ENCODE measurements at regions not wholly inside any gene's neighbourhood (a gene's known extent, or its start where the extent isn't known, plus 50 kb on each side); places are given as distances from the start of the nearest gene placed in this dataset.
"Not testable (repeated sequence)": the region's sequence is repeated elsewhere in the genome, so short reads cannot be mapped to it uniquely, and the experiment has no call there.

- DNase-seq: no peak
These were observed 350.7 kb upstream of the DCN start for GRCh38 chr12:91533366-91533765.

- DNase-seq: no peak
These were observed 347.2 kb upstream of the DCN start for GRCh38 chr12:91529829-91530228.

DNA sequence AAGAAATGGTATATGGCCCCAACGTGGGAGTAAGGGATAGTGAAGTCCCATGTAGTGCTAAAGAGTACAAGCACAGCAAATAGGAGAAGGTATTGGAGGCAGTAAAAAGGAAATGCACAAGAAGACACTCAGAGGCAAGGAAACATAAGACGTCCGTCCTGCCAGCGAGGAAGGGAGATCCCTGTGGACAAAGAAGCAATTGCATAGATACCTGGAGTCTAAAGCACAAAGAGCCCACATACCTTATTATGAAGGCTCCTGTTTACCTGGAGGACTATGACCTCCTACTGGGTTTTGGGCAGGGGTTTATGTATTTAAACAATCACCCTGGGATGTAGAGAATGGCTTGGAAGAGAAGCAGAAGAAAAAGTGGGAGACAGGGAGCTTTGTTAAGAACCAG lies 341.2 kb upstream of the DCN start:
- no peak for DNase-seq

GRCh38 chr12:91516695-91517047 lies 334.1 kb upstream of the DCN start:
- no peak for DNase-seq

DNA sequence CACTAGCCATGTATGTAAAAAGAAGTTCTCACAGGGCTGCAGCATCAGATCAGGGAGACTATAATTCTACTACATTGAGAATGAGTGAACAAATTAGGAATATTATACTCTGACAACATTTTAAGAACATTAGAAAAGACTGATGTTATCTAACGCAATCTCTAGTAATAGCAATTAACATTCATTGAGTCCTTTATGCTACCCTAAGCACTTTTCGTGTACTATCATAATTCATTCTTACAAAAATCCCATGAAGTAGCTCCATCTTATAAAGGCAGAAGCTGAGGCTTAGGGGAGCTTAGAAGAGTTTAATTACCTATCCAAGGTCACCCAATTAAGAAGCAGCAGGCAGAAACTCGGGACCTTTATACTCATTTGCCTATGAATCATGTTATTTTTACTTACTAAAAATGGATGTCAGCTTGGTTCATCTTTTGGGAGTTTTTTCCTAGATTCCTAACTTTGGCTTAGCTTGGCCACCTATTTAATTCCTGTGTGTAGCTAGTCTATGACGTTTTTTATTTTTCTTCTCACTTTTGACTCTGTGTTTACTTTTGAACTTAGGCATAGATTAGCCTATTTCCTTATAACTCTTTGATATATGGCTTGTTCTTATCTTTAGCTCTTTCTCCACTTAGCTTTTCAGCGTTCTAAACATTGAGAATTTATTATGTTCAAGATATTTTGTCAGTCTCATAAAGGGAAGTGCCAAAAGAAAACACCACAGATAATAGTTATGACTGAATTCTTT lies 333.5 kb upstream of the DCN start:
- no peak for DNase-seq

- no peak for DNase-seq
These were observed 330.7 kb upstream of the DCN start for GRCh38 chr12:91513313-91513712.

DNA sequence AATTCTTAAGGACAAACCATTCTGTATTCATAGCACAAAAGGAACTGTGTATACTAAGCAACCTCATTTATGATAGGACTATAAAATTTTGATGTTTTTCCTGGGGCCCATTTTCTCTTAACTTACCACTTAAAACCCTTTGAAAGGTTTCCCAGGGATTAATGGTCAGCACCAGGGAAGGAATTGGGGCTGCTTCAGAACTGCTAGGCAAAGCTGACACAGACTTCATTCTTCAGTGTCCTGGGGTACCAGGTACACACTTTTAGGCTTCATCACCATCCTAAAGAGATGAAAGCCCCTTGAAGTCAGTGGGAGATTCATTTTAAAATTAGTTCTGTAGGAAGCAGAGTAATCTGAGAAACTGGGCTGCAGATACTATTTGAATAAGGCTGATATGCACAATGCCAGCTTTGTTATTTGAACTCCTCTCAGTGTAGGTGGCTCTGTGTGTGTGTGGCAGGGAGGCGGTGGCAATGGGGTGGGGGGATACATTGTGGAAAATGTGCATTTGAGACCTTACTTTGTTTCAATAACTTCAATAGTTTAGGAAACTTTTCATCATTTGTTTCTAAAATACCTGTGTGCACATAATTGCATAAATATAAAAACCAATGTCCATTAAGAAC lies 329.3 kb upstream of the DCN start:
- no peak for DNase-seq

DNA sequence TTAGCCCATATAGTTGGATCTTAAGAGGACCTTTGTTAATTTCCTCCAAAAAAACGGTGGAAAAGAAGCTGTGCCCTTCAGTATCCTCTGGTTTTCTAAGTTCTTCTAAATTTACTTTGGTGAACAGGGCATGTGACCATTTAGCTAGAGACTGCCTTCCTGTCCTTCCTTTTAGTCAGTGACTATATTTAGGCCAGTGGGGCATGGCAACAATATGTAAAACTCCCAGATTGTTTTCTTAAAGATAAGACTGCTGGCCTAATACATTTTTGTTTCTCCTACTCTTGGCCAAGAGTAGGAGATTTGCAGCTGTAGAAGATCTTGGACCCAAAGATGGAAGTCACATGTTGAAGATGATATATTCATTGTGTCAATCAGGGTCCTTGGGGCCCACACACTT lies 325.1 kb upstream of the DCN start:
- DNase-seq: no peak

GRCh38 chr12:91506452-91506851 lies 323.8 kb upstream of the DCN start:
- DNase-seq: no peak

GRCh38 chr12:91505006-91505405 lies 322.4 kb upstream of the DCN start:
- no peak for DNase-seq

GRCh38 chr12:91502208-91502607 lies 319.6 kb upstream of the DCN start:
- DNase-seq: no peak

DNA sequence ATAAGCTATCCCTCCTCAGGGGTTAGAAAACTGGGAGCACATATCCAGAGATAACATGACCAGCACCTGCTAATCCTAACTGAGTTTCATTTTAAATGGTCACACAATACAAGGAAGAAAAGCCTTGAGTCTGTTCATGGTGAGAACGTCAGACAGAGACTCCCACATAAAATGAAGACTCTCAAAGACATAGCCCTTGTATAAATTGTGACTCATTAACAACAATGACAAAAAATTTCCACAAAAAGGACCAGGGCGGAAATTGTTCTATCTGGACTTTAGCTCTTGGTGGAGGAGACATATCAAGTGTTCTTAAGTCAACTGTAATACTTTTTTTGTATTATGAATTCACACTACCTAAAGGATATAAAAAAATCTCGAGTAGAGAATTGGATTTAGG lies 313.7 kb upstream of the DCN start:
- DNase-seq: no peak

GRCh38 chr12:91493308-91493707 lies 310.7 kb upstream of the DCN start:
- DNase-seq: no peak

GRCh38 chr12:91492648-91493047 lies 310.0 kb upstream of the DCN start:
- no peak for DNase-seq

DNA sequence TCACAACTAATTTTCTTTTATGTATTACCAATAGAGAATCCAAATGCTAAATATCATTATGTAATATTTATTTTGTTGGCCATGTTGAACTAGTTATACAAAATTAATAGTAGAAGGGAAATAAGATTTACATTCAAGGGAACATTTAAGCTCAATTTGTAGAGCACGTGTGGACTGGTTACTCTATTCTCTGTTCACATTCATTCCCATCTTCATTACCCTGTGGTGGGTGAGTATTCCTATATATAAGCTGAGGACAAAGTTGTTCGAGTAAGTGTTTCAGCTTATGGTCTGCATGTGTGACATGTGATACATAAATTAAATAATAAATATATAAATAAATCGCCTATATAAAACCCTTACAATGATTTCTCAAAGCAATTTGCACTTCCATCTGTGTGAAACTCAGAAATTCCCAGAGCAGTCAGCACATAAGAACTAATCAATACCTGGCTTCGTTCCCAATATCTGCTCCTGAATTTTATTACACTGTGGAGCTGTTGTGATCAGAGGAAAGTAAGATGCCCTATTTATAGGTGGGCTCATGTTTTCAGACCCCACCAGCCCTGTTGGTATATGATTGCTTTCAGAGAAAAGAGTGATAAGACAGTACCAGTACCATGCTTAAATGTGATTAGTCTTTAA lies 308.2 kb upstream of the DCN start:
- no peak for DNase-seq

- no peak for DNase-seq
These were observed 300.9 kb upstream of the DCN start for GRCh38 chr12:91483471-91483985.

GRCh38 chr12:91482231-91482630 lies 299.6 kb upstream of the DCN start:
- DNase-seq: no peak

DNA sequence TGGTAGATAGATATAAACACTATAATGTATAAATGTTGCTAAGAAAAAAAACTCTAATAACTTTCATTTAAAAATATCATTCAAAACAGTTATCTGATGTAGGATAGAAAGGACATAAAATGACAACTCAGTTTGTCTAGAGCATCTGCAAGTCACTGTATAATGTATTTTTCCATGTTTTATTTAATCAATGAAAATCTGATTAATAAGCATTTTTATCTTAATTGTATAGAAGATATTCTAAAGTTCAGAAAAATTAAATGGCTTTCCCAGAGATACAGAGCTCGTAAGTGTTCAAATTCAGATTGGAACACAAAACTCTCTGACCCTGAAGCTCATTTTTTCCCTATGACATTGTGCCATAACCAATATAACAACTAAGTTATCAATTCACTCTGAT lies 295.9 kb upstream of the DCN start:
- DNase-seq: no peak

DNA sequence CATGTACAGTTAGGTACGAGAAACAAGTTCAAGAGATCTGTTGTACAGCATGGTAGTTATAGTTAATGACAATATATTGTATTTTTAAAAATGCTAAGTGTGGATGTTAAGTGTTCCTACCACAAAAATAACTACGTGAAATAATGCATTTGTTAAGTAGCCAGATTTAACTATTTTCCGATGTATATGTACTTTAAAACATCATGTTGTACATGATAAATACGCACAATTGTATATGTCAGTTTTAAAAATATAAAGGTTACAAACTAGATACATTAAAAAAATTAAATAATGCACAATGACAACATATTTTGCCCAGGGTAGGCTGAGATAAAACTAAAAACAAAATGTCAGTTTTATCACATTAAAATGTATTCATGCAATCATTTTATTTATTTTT lies 285.1 kb upstream of the DCN start:
- no peak for DNase-seq

DNA sequence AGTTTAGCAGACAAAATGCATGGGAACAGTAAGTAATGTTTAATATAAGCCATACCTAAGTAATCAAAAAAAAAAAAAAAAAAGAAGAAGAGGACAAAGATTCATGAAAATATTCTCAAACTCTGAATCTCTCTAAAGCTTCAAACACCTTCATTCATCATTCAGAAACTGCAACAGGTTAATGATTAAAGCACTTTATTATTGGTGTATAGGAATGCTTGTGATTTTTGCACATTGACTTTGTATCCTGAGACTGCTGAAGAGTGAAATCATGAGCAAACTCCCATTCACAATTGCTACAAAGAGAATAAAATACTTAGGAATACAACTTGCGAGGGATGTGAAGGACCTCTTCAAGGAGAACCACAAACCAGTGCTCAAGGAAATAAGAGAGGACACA lies 278.4 kb upstream of the DCN start:
- no peak for DNase-seq

GRCh38 chr12:91460469-91460868 lies 277.9 kb upstream of the DCN start:
- DNase-seq: no peak

DNA sequence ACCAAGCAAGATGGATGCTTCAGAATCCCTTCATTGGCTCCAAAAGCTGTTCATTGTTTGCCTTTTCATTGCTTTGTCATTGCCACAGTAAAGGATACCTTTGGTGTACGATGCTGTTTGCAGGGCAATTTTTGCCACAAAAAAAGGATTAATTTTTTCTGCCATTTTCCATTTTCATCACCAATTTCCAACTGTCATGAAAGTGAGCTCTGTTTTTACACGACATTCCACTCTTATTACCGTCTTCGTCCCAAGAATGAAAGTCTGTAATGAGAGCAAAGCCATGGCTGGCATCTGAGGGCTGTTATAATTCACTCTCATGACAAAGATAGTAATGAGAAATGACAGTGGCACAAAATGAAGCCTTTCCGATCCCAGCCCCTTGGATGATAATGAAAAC lies 272.7 kb upstream of the DCN start:
- DNase-seq: no peak

DNA sequence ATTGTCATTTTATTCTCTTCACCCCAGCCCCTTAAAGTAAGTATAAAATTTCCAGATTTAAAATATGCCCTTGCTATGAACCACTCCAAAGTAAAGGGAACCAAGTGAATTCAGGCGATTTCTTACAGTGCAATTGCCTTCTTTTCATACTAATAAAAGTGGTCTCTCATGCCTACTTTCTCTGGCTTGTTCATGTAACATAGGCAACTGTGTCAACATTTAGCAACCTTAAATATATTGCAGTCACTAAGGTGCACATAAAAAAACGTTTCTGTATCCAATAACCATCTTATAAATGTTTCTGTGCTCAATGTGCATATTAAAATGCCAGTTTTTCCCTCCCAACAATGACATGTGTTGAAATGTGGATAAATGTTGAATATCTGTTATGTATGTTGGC lies 271.6 kb upstream of the DCN start:
- DNase-seq: no peak

DNA sequence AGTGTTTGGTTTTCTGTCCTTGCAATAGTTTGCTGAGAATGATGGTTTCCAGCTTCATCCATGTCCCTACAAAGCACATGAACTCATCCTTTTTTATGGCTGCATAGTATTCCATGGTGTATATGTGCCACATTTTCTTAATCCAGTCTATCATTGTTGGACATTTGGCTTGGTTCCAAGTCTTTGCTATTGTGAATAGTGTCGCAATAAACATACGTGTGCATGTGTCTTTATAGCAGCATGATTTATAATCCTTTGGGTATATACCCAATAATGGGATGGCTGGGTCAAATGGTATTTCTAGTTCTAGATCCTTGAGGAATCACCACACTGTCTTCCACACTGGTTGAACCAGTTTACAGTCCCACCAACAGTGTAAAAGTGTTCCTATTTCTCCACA lies 269.8 kb upstream of the DCN start:
- not testable (repeated sequence) for DNase-seq
